Testis (tissue), 2 donors: ENCODE measurements at regions not wholly inside any gene's neighbourhood (a gene's known extent, or its start where the extent isn't known, plus 50 kb on each side); places are given as distances from the start of the nearest gene placed in this dataset.

Source experiments
- CTCF ChIP-seq, 3 experiments: fragments of 450-650 bp in 2 of 3; fragments of 200-600 bp in 1 of 3; sonication (generic) in 1 of 3; IDR thresholded peaks; one replicate each; pipeline ENCODE4 v1.5.1; 2016 to 2019; ENCODE audit warnings: antibody characterized with exemption in 3 of 3, mild to moderate bottlenecking in 2 of 3, moderate library complexity in 1 of 3
- POLR2A ChIP-seq: fragments of 450-650 bp; IDR thresholded peaks from one replicate; pipeline ENCODE4 v1.6.1; 2017; ENCODE audit warnings: antibody characterized with exemption, mild to moderate bottlenecking, moderate library complexity

- no peak for TF ChIP-seq CTCF (IDR thresholded peaks at IDR 0.05)
- TF ChIP-seq POLR2A = no peak
These were observed 284.8 kb downstream of the OTOL1 start for GRCh38 chr3:161781381-161781780.
